AG10803 (cell line): ENCODE measurements at regions not wholly inside any gene's neighbourhood (a gene's known extent, or its start where the extent isn't known, plus 50 kb on each side); places are given as distances from the start of the nearest gene placed in this dataset.
"Not testable (repeated sequence)": the region's sequence is repeated elsewhere in the genome, so short reads cannot be mapped to it uniquely, and the experiment has no call there.

Source experiments
- DNase-seq: peaks from one replicate; pipeline ENCODE4 v3.0.0; 2010; ENCODE audit warnings: low read depth
- H3K4me3 ChIP-seq: 2 replicates; pipeline ENCODE4 v1.5.1; 2011; ENCODE audit warnings: mild to moderate bottlenecking, low read length, control low read depth
- TF ChIP-seq, protein P1 (sequence below): conservative IDR thresholded peaks from 2 replicates; pipeline ENCODE4 v1.5.1; 2011; ENCODE audit warnings: mild to moderate bottlenecking, low read length, control low read depth, inconsistent platforms

DNA sequence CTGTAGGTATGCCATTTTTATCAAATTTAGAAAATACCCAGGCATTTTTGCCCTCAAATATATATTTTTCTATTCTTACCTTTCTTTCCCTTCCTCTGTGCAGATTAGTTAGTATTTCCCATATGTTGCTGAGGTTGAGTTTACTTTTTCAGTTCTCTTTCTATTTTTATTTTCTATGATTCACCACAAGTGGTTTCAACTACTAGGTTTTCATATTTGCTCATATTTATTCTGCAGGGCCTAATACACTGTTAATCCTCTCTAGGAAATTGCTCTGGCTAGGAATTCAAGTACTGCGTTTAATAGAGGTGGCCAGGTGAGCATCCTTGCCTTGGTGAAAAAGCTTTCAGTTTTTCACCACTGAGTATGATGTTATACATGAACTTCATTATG lies 1535.3 kb upstream of the PCDH10 start:
- H3K4me3 ChIP-seq, result no peak overlapping the region
- TF ChIP-seq, protein P1, sequence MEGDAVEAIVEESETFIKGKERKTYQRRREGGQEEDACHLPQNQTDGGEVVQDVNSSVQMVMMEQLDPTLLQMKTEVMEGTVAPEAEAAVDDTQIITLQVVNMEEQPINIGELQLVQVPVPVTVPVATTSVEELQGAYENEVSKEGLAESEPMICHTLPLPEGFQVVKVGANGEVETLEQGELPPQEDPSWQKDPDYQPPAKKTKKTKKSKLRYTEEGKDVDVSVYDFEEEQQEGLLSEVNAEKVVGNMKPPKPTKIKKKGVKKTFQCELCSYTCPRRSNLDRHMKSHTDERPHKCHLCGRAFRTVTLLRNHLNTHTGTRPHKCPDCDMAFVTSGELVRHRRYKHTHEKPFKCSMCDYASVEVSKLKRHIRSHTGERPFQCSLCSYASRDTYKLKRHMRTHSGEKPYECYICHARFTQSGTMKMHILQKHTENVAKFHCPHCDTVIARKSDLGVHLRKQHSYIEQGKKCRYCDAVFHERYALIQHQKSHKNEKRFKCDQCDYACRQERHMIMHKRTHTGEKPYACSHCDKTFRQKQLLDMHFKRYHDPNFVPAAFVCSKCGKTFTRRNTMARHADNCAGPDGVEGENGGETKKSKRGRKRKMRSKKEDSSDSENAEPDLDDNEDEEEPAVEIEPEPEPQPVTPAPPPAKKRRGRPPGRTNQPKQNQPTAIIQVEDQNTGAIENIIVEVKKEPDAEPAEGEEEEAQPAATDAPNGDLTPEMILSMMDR, result no peak
- DNase-seq, result no peak

DNA sequence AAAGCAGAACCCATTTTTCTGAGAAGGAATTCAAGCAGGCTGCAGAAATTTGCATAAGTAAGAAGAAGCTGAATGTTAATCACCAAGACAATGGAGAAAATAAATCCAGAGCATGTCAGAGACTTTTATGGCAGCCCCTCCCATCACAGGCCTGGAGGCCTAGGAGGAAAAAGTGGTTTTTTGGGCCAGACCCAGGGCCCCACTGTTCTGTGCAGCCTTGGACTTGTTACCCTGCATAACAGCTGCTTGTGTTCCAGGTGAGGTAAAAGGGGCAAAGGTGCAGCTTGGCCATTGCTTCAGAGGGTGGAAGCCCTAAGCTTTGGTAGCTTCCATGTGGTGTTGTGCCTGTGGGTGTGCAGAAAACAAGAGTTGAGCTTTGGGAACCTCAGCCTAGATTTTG lies 1516.2 kb upstream of the PCDH10 start:
- no peak for DNase-seq
- TF ChIP-seq, protein P1, result no peak
- H3K4me3 ChIP-seq, result no peak overlapping the region

- TF ChIP-seq, protein P1, result no peak
- H3K4me3 ChIP-seq, result no peak overlapping the region
- no peak for DNase-seq
Measured at GRCh38 chr4:131635191-131635590, 1513.9 kb upstream of the PCDH10 start.

- no peak for DNase-seq
- TF ChIP-seq, protein P1, result no peak
- H3K4me3 ChIP-seq, result no peak overlapping the region
Measured at GRCh38 chr4:131638781-131639180, 1510.3 kb upstream of the PCDH10 start.

- TF ChIP-seq, protein P1, result no peak
- no peak for DNase-seq
- H3K4me3 ChIP-seq, result no peak overlapping the region
Measured at GRCh38 chr4:131644619-131645018, 1504.5 kb upstream of the PCDH10 start.

DNA sequence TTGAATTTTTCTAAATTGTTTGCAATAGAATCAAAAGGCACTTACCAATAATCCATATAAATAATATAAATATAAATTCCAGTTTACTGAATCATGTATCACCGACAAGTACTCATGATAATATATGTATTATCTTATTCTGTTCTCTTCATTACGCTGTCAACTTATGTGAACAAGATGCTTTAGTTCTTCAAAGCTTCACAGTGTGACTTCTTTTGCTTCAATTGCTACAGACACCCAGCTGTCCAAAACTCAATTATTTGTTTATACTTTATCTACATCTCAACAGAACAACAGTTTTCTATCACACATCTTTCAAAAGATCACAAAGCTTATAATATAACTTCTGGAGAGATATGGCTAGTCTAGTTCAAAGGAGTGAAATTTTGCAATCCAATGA lies 1499.9 kb upstream of the PCDH10 start:
- no peak overlapping the region for H3K4me3 ChIP-seq
- DNase-seq, result no peak
- TF ChIP-seq, protein P1, result no peak

- DNase-seq, result no peak
- TF ChIP-seq, protein P1, result no peak
- no peak overlapping the region for H3K4me3 ChIP-seq
Measured at GRCh38 chr4:131650951-131651350, 1498.1 kb upstream of the PCDH10 start.

- not testable (repeated sequence) for H3K4me3 ChIP-seq, DNase-seq
Measured at GRCh38 chr4:131683314-131683713, 1465.8 kb upstream of the PCDH10 start.
